HEK293 (cell line): ENCODE measurements at regions not wholly inside any gene's neighbourhood (a gene's known extent, or its start where the extent isn't known, plus 50 kb on each side); places are given as distances from the start of the nearest gene placed in this dataset.
A peak's percentile ranks its signal among the peaks of the same experiment; 100 is the strongest.

Experiments
- FEZF1 ChIP-seq: fragments of 450-650 bp; formaldehyde crosslinking; IDR thresholded peaks from 2 replicates; pipeline ENCODE4 v1.5.1; 2016; ENCODE audit warnings: missing biosample characterization, missing genetic modification characterization
- GFI1B ChIP-seq: fragments of 450-650 bp; formaldehyde crosslinking; IDR thresholded peaks from 2 replicates; pipeline ENCODE4 v1.5.1; 2016; ENCODE audit warnings: missing biosample characterization, missing genetic modification characterization
- GLI2 ChIP-seq: fragments of 450-650 bp; formaldehyde crosslinking; IDR thresholded peaks from 2 replicates; pipeline ENCODE4; 2017; ENCODE audit warnings: missing biosample characterization, missing genetic modification characterization, low read depth, borderline replicate concordance
- GLIS2 ChIP-seq: fragments of 450-650 bp; formaldehyde crosslinking; IDR thresholded peaks from 2 replicates; pipeline ENCODE4 v1.5.1; 2016; ENCODE audit warnings: missing biosample characterization, missing genetic modification characterization
- SALL2 ChIP-seq: fragments of 450-650 bp; formaldehyde crosslinking; IDR thresholded peaks from 2 replicates; pipeline ENCODE4 v1.5.0; 2017; ENCODE audit warnings: missing biosample characterization, mild to moderate bottlenecking, missing genetic modification characterization, borderline replicate concordance
- SP7 ChIP-seq: fragments of 450-650 bp; formaldehyde crosslinking; IDR thresholded peaks from 2 replicates; pipeline ENCODE4 v1.5.1; 2016; ENCODE audit warnings: missing biosample characterization, missing genetic modification characterization
- ZNF174 ChIP-seq: fragments of 450-650 bp; formaldehyde crosslinking; IDR thresholded peaks from 2 replicates; pipeline ENCODE4 v1.5.0; 2017; ENCODE audit warnings: missing biosample characterization, mild to moderate bottlenecking, missing genetic modification characterization
- ZNF221 ChIP-seq: fragments of 450-650 bp; formaldehyde crosslinking; IDR thresholded peaks from 2 replicates; pipeline ENCODE4 v1.5.1; 2017; ENCODE audit warnings: missing biosample characterization, missing genetic modification characterization, borderline replicate concordance
- ZNF223 ChIP-seq: fragments of 450-650 bp; formaldehyde crosslinking; IDR thresholded peaks from 2 replicates; pipeline ENCODE4 v1.5.1; 2016; ENCODE audit warnings: missing biosample characterization, missing genetic modification characterization
- ZNF335 ChIP-seq: fragments of 450-650 bp; formaldehyde crosslinking; conservative IDR thresholded peaks from 2 replicates; pipeline ENCODE4 v1.5.1; 2016; ENCODE audit warnings: missing biosample characterization, missing genetic modification characterization
- ZNF350 ChIP-seq: fragments of 450-650 bp; formaldehyde crosslinking; IDR thresholded peaks from 2 replicates; pipeline ENCODE4 v1.5.0; 2017; ENCODE audit warnings: missing biosample characterization, mild to moderate bottlenecking, missing genetic modification characterization
- ZNF366 ChIP-seq: fragments of 450-650 bp; formaldehyde crosslinking; conservative IDR thresholded peaks from 2 replicates; pipeline ENCODE4 v1.5.1; 2016; ENCODE audit warnings: missing biosample characterization, missing genetic modification characterization
- ZNF433 ChIP-seq: fragments of 450-650 bp; formaldehyde crosslinking; IDR thresholded peaks from 2 replicates; pipeline ENCODE4 v1.5.1; 2016; ENCODE audit warnings: missing biosample characterization, missing genetic modification characterization, low read depth
- ZNF514 ChIP-seq: fragments of 450-650 bp; formaldehyde crosslinking; IDR thresholded peaks from 2 replicates; pipeline ENCODE4 v1.5.1; 2016; ENCODE audit warnings: missing biosample characterization, missing genetic modification characterization
- ZNF530 ChIP-seq: fragments of 450-650 bp; formaldehyde crosslinking; IDR thresholded peaks from 2 replicates; pipeline ENCODE4 v1.5.1; 2016; ENCODE audit warnings: low read depth, missing biosample characterization, missing genetic modification characterization
- ZNF561 ChIP-seq: fragments of 450-650 bp; IDR thresholded peaks from 2 replicates; pipeline ENCODE4 v1.5.1; 2018; ENCODE audit warnings: missing biosample characterization, missing genetic modification characterization, borderline replicate concordance
- ZNF600 ChIP-seq: fragments of 450-650 bp; formaldehyde crosslinking; IDR thresholded peaks from 2 replicates; pipeline ENCODE4 v1.5.1; 2016; ENCODE audit warnings: missing biosample characterization, missing genetic modification characterization
- ZNF76 ChIP-seq: fragments of 450-650 bp; formaldehyde crosslinking; IDR thresholded peaks from 2 replicates; pipeline ENCODE4; 2016; ENCODE audit warnings: low read depth, missing biosample characterization, missing genetic modification characterization, borderline replicate concordance
- ZNF837 ChIP-seq: fragments of 450-650 bp; formaldehyde crosslinking; IDR thresholded peaks from 2 replicates; pipeline ENCODE4 v1.5.1; 2016; ENCODE audit warnings: missing biosample characterization, missing genetic modification characterization
- TF ChIP-seq, protein P1 (sequence below): fragments of 450-650 bp; formaldehyde crosslinking; IDR thresholded peaks from 2 replicates; pipeline ENCODE4 v1.5.1; 2017; ENCODE audit warnings: missing biosample characterization, missing genetic modification characterization
- TF ChIP-seq, protein P2 (sequence below): fragments of 450-650 bp; formaldehyde crosslinking; IDR thresholded peaks from 2 replicates; pipeline ENCODE4 v1.5.1; 2016; ENCODE audit warnings: missing biosample characterization, missing genetic modification characterization
- TF ChIP-seq, protein P3 (sequence below): fragments of 450-650 bp; formaldehyde crosslinking; IDR thresholded peaks from 2 replicates; pipeline ENCODE4 v1.5.1; 2016; ENCODE audit warnings: missing biosample characterization, missing genetic modification characterization
- TF ChIP-seq, protein P4 (sequence below): fragments of 450-650 bp; formaldehyde crosslinking; IDR thresholded peaks from 2 replicates; pipeline ENCODE4 v1.5.1; 2017; ENCODE audit warnings: missing biosample characterization, missing genetic modification characterization
- TF ChIP-seq, protein P5 (sequence below): fragments of 450-650 bp; formaldehyde crosslinking; IDR thresholded peaks from 2 replicates; pipeline ENCODE4 v1.5.1; 2016; ENCODE audit warnings: missing biosample characterization, missing genetic modification characterization, borderline replicate concordance
- TF ChIP-seq, protein P6 (sequence below): fragments of 450-650 bp; formaldehyde crosslinking; IDR thresholded peaks from 2 replicates; pipeline ENCODE4 v1.5.1; 2016; ENCODE audit warnings: missing biosample characterization, missing genetic modification characterization, borderline replicate concordance
- TF ChIP-seq, protein P7 (sequence below): fragments of 450-650 bp; formaldehyde crosslinking; IDR thresholded peaks from 2 replicates; pipeline ENCODE4 v1.5.1; 2017; ENCODE audit warnings: missing biosample characterization, missing genetic modification characterization

DNA sequence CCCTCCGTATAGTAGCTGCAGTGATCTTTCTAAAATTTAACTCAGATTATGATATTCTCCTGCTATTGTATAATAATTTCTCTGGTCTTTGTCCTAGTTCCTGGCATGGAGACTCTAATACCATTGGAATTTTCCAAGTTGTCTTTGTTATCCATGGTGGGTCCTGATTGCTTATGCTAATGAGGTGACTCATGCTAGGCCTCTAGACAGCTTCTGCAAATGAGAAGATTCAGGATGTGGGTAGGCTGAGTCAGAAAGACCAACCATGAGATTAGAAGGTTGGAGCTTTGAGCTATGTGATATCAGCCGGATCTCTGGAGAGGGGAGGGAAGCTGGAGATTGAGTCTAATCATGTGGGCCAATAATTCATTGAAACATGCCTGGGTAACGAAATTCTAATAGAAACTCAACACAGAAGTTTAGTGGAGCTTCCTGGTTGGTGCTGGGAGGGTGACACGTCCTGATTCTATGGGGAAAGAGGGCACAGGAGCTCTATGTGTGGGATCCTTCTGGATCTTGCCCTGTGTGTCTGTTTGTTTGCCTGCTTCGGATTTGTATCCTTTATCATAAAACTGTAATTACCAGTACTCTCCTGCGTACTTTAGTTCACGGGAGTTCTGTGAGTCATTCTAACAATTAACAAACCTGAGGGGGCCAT, 73.2 kb upstream of the CNIH3 start (continued):
- TF ChIP-seq, protein P1, sequence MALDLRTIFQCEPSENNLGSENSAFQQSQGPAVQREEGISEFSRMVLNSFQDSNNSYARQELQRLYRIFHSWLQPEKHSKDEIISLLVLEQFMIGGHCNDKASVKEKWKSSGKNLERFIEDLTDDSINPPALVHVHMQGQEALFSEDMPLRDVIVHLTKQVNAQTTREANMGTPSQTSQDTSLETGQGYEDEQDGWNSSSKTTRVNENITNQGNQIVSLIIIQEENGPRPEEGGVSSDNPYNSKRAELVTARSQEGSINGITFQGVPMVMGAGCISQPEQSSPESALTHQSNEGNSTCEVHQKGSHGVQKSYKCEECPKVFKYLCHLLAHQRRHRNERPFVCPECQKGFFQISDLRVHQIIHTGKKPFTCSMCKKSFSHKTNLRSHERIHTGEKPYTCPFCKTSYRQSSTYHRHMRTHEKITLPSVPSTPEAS (tag by site-specific recombination), result no peak
- TF ChIP-seq ZNF350 (no peak), ZNF174 (no peak), ZNF221 (tag by site-specific recombination) (no peak), ZNF223 (no peak), ZNF433 (no peak), SALL2 (tag by site-specific recombination) (no peak), SP7 (tag by site-specific recombination) (peak; percentile 97), GLI2 (no peak), ZNF76 (tag by site-specific recombination) (no peak), ZNF561 (no peak), ZNF530 (tag by site-specific recombination) (no peak), ZNF335 (tag by site-specific recombination) (peak; percentile 88), ZNF837 (no peak), ZNF600 (tag by site-specific recombination) (no peak; the same call in none of the 2 replicates), GLIS2 (tag by site-specific recombination) (no peak), FEZF1 (tag by site-specific recombination) (peak; percentile 18; the same call in 1 of the 2 replicates), GFI1B (tag by site-specific recombination) (peak; percentile 79), ZNF514 (tag by site-specific recombination) (no peak), ZNF366 (tag by site-specific recombination) (peak; percentile 93)
- TF ChIP-seq, protein P2, sequence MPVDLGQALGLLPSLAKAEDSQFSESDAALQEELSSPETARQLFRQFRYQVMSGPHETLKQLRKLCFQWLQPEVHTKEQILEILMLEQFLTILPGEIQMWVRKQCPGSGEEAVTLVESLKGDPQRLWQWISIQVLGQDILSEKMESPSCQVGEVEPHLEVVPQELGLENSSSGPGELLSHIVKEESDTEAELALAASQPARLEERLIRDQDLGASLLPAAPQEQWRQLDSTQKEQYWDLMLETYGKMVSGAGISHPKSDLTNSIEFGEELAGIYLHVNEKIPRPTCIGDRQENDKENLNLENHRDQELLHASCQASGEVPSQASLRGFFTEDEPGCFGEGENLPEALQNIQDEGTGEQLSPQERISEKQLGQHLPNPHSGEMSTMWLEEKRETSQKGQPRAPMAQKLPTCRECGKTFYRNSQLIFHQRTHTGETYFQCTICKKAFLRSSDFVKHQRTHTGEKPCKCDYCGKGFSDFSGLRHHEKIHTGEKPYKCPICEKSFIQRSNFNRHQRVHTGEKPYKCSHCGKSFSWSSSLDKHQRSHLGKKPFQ (tag by site-specific recombination), result no peak
- TF ChIP-seq, protein P3, sequence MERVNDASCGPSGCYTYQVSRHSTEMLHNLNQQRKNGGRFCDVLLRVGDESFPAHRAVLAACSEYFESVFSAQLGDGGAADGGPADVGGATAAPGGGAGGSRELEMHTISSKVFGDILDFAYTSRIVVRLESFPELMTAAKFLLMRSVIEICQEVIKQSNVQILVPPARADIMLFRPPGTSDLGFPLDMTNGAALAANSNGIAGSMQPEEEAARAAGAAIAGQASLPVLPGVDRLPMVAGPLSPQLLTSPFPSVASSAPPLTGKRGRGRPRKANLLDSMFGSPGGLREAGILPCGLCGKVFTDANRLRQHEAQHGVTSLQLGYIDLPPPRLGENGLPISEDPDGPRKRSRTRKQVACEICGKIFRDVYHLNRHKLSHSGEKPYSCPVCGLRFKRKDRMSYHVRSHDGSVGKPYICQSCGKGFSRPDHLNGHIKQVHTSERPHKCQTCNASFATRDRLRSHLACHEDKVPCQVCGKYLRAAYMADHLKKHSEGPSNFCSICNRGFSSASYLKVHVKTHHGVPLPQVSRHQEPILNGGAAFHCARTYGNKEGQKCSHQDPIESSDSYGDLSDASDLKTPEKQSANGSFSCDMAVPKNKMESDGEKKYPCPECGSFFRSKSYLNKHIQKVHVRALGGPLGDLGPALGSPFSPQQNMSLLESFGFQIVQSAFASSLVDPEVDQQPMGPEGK (tag by site-specific recombination), result peak; percentile 46; the same call in 1 of the 2 replicates
- TF ChIP-seq, protein P4, sequence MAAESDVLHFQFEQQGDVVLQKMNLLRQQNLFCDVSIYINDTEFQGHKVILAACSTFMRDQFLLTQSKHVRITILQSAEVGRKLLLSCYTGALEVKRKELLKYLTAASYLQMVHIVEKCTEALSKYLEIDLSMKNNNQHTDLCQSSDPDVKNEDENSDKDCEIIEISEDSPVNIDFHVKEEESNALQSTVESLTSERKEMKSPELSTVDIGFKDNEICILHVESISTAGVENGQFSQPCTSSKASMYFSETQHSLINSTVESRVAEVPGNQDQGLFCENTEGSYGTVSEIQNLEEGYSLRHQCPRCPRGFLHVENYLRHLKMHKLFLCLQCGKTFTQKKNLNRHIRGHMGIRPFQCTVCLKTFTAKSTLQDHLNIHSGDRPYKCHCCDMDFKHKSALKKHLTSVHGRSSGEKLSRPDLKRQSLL (tag by site-specific recombination), result 0 out of 2 replicates have a peak, but pooled peaks have one; percentile 26
- TF ChIP-seq, protein P5, sequence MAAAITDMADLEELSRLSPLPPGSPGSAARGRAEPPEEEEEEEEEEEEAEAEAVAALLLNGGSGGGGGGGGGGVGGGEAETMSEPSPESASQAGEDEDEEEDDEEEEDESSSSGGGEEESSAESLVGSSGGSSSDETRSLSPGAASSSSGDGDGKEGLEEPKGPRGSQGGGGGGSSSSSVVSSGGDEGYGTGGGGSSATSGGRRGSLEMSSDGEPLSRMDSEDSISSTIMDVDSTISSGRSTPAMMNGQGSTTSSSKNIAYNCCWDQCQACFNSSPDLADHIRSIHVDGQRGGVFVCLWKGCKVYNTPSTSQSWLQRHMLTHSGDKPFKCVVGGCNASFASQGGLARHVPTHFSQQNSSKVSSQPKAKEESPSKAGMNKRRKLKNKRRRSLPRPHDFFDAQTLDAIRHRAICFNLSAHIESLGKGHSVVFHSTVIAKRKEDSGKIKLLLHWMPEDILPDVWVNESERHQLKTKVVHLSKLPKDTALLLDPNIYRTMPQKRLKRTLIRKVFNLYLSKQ (tag by site-specific recombination), result no peak
- TF ChIP-seq, protein P6, sequence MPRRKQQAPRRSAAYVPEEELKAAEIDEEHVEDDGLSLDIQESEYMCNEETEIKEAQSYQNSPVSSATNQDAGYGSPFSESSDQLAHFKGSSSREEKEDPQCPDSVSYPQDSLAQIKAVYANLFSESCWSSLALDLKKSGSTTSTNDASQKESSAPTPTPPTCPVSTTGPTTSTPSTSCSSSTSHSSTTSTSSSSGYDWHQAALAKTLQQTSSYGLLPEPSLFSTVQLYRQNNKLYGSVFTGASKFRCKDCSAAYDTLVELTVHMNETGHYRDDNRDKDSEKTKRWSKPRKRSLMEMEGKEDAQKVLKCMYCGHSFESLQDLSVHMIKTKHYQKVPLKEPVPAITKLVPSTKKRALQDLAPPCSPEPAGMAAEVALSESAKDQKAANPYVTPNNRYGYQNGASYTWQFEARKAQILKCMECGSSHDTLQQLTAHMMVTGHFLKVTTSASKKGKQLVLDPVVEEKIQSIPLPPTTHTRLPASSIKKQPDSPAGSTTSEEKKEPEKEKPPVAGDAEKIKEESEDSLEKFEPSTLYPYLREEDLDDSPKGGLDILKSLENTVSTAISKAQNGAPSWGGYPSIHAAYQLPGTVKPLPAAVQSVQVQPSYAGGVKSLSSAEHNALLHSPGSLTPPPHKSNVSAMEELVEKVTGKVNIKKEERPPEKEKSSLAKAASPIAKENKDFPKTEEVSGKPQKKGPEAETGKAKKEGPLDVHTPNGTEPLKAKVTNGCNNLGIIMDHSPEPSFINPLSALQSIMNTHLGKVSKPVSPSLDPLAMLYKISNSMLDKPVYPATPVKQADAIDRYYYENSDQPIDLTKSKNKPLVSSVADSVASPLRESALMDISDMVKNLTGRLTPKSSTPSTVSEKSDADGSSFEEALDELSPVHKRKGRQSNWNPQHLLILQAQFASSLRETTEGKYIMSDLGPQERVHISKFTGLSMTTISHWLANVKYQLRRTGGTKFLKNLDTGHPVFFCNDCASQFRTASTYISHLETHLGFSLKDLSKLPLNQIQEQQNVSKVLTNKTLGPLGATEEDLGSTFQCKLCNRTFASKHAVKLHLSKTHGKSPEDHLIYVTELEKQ (tag by site-specific recombination), result no peak
- TF ChIP-seq, protein P7, sequence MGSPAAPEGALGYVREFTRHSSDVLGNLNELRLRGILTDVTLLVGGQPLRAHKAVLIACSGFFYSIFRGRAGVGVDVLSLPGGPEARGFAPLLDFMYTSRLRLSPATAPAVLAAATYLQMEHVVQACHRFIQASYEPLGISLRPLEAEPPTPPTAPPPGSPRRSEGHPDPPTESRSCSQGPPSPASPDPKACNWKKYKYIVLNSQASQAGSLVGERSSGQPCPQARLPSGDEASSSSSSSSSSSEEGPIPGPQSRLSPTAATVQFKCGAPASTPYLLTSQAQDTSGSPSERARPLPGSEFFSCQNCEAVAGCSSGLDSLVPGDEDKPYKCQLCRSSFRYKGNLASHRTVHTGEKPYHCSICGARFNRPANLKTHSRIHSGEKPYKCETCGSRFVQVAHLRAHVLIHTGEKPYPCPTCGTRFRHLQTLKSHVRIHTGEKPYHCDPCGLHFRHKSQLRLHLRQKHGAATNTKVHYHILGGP, result no peak
